Middle frontal gyrus (tissue), 1 donor: ENCODE measurements at regions not wholly inside any gene's neighbourhood (a gene's known extent, or its start where the extent isn't known, plus 50 kb on each side); places are given as distances from the start of the nearest gene placed in this dataset.
"Not testable (repeated sequence)": the region's sequence is repeated elsewhere in the genome, so short reads cannot be mapped to it uniquely, and the experiment has no call there.

Experiments
- DNase-seq: peaks from one replicate; pipeline ENCODE4 v3.0.0-alpha.2; 2015; ENCODE audit warnings: low spot score; ENCODE audit errors: extremely low spot score

- no peak for DNase-seq
These were observed 89.6 kb downstream of the DDX1 start for GRCh38 chr2:15681089-15681885.

- DNase-seq: no peak
These were observed 90.7 kb downstream of the DDX1 start for GRCh38 chr2:15682354-15682753.

GRCh38 chr2:15684161-15685039, 92.7 kb downstream of the DDX1 start:
- DNase-seq: no peak

GRCh38 chr2:15685143-15685542, 93.5 kb downstream of the DDX1 start:
- no peak for DNase-seq

GRCh38 chr2:15686643-15687042, 95.0 kb downstream of the DDX1 start:
- no peak for DNase-seq

GRCh38 chr2:15687243-15687642, 95.6 kb downstream of the DDX1 start:
- DNase-seq: no peak

GRCh38 chr2:15687720-15688119, 96.1 kb downstream of the DDX1 start:
- DNase-seq: no peak

GRCh38 chr2:15688924-15689568, 97.4 kb downstream of the DDX1 start:
- no peak for DNase-seq

- no peak for DNase-seq
These were observed 98.0 kb downstream of the DDX1 start for GRCh38 chr2:15689654-15690053.

GRCh38 chr2:15691586-15692310, 100.1 kb downstream of the DDX1 start:
- DNase-seq: no peak

GRCh38 chr2:15692551-15693377, 101.1 kb downstream of the DDX1 start:
- DNase-seq: no peak

GRCh38 chr2:15693382-15693781, 101.7 kb downstream of the DDX1 start:
- DNase-seq: no peak

- DNase-seq: no peak
These were observed 102.4 kb downstream of the DDX1 start for GRCh38 chr2:15693926-15694588.

- no peak for DNase-seq
These were observed 102.9 kb downstream of the DDX1 start for GRCh38 chr2:15694589-15694986.

GRCh38 chr2:15695582-15696330, 104.1 kb downstream of the DDX1 start:
- DNase-seq: no peak

GRCh38 chr2:15696606-15697170, 105.0 kb downstream of the DDX1 start:
- not testable (repeated sequence) for DNase-seq

- DNase-seq: no peak
These were observed 108.5 kb downstream of the DDX1 start for GRCh38 chr2:15700131-15700530.

GRCh38 chr2:15700599-15701340, 109.1 kb downstream of the DDX1 start:
- DNase-seq: no peak
